HepG2 (cell line): ENCODE measurements at regions not wholly inside any gene's neighbourhood (a gene's known extent, or its start where the extent isn't known, plus 50 kb on each side); places are given as distances from the start of the nearest gene placed in this dataset.

ENCODE experiments used
- ATAC-seq: fragments of 200-7000 bp; cut with Tn5 transposase; 3 replicates; pipeline ENCODE4 v1.9.1; 2020; ENCODE audit warnings: mild to moderate bottlenecking, moderate library complexity
- BruUV-seq: library from RNA; stranded (reverse); fragments of 400-500 nt; replicated peaks from 2 replicates; lab custom pipeline; 2021; lab: Mats Ljungman, UMichigan
- CTCF ChIA-PET: fragments of 300-600 bp; formaldehyde crosslinking; extraction: SDS; loops from one replicate; lab custom pipeline; 2021; ENCODE audit warnings: low total read pairs, inconsistent platforms, low intra/inter-chr PET ratio; lab: Yijun Ruan, JAX
- POLR2A ChIA-PET: fragments of 350-600 bp; sonication (Branson Sonifier 250); formaldehyde crosslinking; loops from one replicate; lab custom pipeline; 2020; ENCODE audit warnings: antibody characterized with exemption, inconsistent platforms; lab: Yijun Ruan, JAX
- DNase-seq: peaks from one replicate; pipeline ENCODE4 v3.0.0-alpha.2; 2015; ENCODE audit warnings: low spot score
- FAIRE-seq: peaks from 3 replicates; lab custom pipeline; 2011; peaks lifted over from hg19 to GRCh38; lab: Jason Lieb, UNC
- H2AFZ ChIP-seq: one replicate; pipeline ENCODE4 v1.6.1; 2011; ENCODE audit warnings: low read length, inconsistent platforms
- H3K27ac ChIP-seq: fragments of 300-600 bp; 3 replicates; pipeline ENCODE4 v1.8.0; 2011; ENCODE audit warnings: mixed run types, mild to moderate bottlenecking, mixed read lengths, low read length, inconsistent platforms; ENCODE audit not compliant: insufficient read depth; ENCODE audit errors: extremely low read length
- H3K27me3 ChIP-seq, 2 experiments: fragments of 200-600 bp in 1 of 2; 2 replicates in 1 of 2; 3 replicates in 1 of 2; pipeline versions ENCODE4 v1.6.0 to v1.8.0; 2011; ENCODE audit warnings: low read length in 2 of 2, mild to moderate bottlenecking in 2 of 2, moderate library complexity in 2 of 2, inconsistent platforms in 1 of 2; ENCODE audit not compliant: insufficient read depth in 2 of 2, control insufficient read depth in 1 of 2
- H3K36me3 ChIP-seq, 2 experiments: fragments of 200-600 bp in 1 of 2; replicated peaks in 1 of 2; 2 replicates in 1 of 2; 3 replicates in 1 of 2; pipeline versions ENCODE4 v1.5.1 to v1.8.0; 2011; ENCODE audit warnings: low read length in 2 of 2, inconsistent platforms in 1 of 2; ENCODE audit not compliant: insufficient read depth in 2 of 2, control insufficient read depth in 1 of 2
- H3K4me1 ChIP-seq: 2 replicates; pipeline ENCODE4 v1.5.1; 2012; ENCODE audit warnings: low read length, inconsistent platforms; ENCODE audit not compliant: insufficient read depth
- H3K4me2 ChIP-seq: 2 replicates; pipeline ENCODE4 v1.6.0; 2011; ENCODE audit warnings: low read depth, low read length, inconsistent platforms
- H3K4me3 ChIP-seq, 3 experiments: fragments of 200-600 bp in 1 of 3; sonication (generic), shearing (Covaris generic) in 1 of 3; replicated peaks in 1 of 3; 2 replicates each; pipeline ENCODE4 v1.5.1; 2011 to 2016; ENCODE audit warnings: low read length in 3 of 3, inconsistent platforms in 2 of 3, low read depth in 2 of 3, mild to moderate bottlenecking in 2 of 3, control low read depth in 1 of 3, mixed read lengths in 1 of 3; ENCODE audit not compliant: insufficient read depth in 1 of 3
- H3K79me2 ChIP-seq: one replicate; pipeline ENCODE4 v1.6.1; 2011; ENCODE audit warnings: low read length, inconsistent platforms; ENCODE audit not compliant: insufficient read depth
- H3K9ac ChIP-seq: 2 replicates; pipeline ENCODE4 v1.6.0; 2011; ENCODE audit warnings: mild to moderate bottlenecking, low read depth, low read length, inconsistent platforms; ENCODE audit not compliant: insufficient read depth
- H3K9me3 ChIP-seq: 2 replicates; pipeline ENCODE4 v1.5.1; 2012; ENCODE audit warnings: mild to moderate bottlenecking, low read length
- H4K20me1 ChIP-seq: 2 replicates; pipeline ENCODE4 v1.6.0; 2011; ENCODE audit warnings: inconsistent platforms, mild to moderate bottlenecking, low read length, moderate library complexity; ENCODE audit not compliant: insufficient read depth
- E2F5 ChIP-seq: sonication (generic); formaldehyde crosslinking; conservative IDR thresholded peaks from 2 replicates; pipeline ENCODE4 v1.4.0; 2020; ENCODE audit warnings: missing genetic modification reagents
- ERF ChIP-seq: IDR thresholded peaks from 2 replicates; pipeline ENCODE4 v1.6.1; 2018; ENCODE audit warnings: missing biosample characterization, missing genetic modification reagents
- GTF3A ChIP-seq: sonication (generic); formaldehyde crosslinking; conservative IDR thresholded peaks from 2 replicates; pipeline ENCODE4 v1.4.0; 2020; ENCODE audit warnings: mild to moderate bottlenecking, missing genetic modification reagents
- HMG20B ChIP-seq: conservative IDR thresholded peaks from 2 replicates; pipeline ENCODE4 v1.6.1; 2016; ENCODE audit warnings: missing genetic modification reagents, missing compliant biosample characterization
- IRX3 ChIP-seq: sonication (generic); formaldehyde crosslinking; IDR thresholded peaks from 2 replicates; pipeline ENCODE4 v1.8.1; 2023; ENCODE audit warnings: mild to moderate bottlenecking, low read depth, missing genetic modification reagents, borderline replicate concordance
- NFIB ChIP-seq: sonication (generic); formaldehyde crosslinking; IDR thresholded peaks from 2 replicates; pipeline ENCODE4 v1.9.0; 2021; ENCODE audit warnings: missing genetic modification reagents, mild to moderate bottlenecking, borderline replicate concordance
- NPAS2 ChIP-seq: sonication (generic); formaldehyde crosslinking; IDR thresholded peaks from 2 replicates; pipeline ENCODE4 v1.8.0; 2022; ENCODE audit warnings: mild to moderate bottlenecking, missing genetic modification reagents, borderline replicate concordance
- SMAD3 ChIP-seq: sonication (generic); formaldehyde crosslinking; IDR thresholded peaks from 2 replicates; pipeline ENCODE4 v1.4.0; 2020; ENCODE audit warnings: missing genetic modification reagents
- SRF ChIP-seq: IDR thresholded peaks from 2 replicates; pipeline ENCODE4 v1.6.1; 2011; ENCODE audit warnings: mild to moderate bottlenecking, low read depth, low read length, moderate library complexity
- SSRP1 ChIP-seq: IDR thresholded peaks from 2 replicates; pipeline ENCODE4 v1.6.1; 2016; ENCODE audit warnings: control low read depth
- ZFY ChIP-seq: sonication (generic); formaldehyde crosslinking; IDR thresholded peaks from 2 replicates; pipeline ENCODE4 v1.4.0; 2020; ENCODE audit warnings: missing genetic modification reagents
- ZNF264 ChIP-seq: sonication (generic); formaldehyde crosslinking; IDR thresholded peaks from 2 replicates; pipeline ENCODE4 v1.4.0; 2020; ENCODE audit warnings: missing genetic modification reagents
- ZNF615 ChIP-seq: sonication (generic); formaldehyde crosslinking; IDR thresholded peaks from 2 replicates; pipeline ENCODE4 v1.5.0; 2020; ENCODE audit warnings: mild to moderate bottlenecking, missing genetic modification reagents, borderline replicate concordance
- WGBS: methylation state at CpG from one replicate; pipeline ENCODE4 v1.1.6; 2017; ENCODE audit warnings: low lambda C conversion rate; 5-methylcytosine and 5-hydroxymethylcytosine counted together
- in situ Hi-C: cut with HindIII; loops from 2 replicates; pipeline ENCODE4 v1.10.0; 2017; ENCODE audit warnings: low pct_unique_long_range_greater_than_20kb; ENCODE audit not compliant: extremely low pct_ligation_motif_present
- intact Hi-C: fragments of 100-400 bp; cut with micrococcal nuclease; formaldehyde crosslinking; loops from one replicate; pipeline ENCODE4 v1.10.0; 2022; ENCODE audit not compliant: unreplicated experiment
- TF ChIP-seq, protein P1 (sequence below): sonication (generic); formaldehyde crosslinking; IDR thresholded peaks from 2 replicates; pipeline ENCODE4 v1.4.0; 2020; ENCODE audit warnings: missing genetic modification reagents, borderline replicate concordance
- TF ChIP-seq, protein P2 (sequence below): sonication (generic); formaldehyde crosslinking; IDR thresholded peaks from 2 replicates; pipeline ENCODE4 v1.8.1; 2023; ENCODE audit warnings: mild to moderate bottlenecking, missing genetic modification reagents, borderline replicate concordance

GRCh38 chr4:123974386-123975149 is 578.0 kb downstream of the SPRY1 start:
- no peak overlapping the region for H3K9ac ChIP-seq
- ATAC-seq = no peak
- no peak overlapping the region for H2AFZ ChIP-seq
- TF ChIP-seq NPAS2 (CRISPR knock-in tag) (no peak), SRF (no peak), ZNF615 (CRISPR knock-in tag) (no peak), GTF3A (CRISPR knock-in tag) (no peak), ZNF264 (CRISPR knock-in tag) (no peak), SMAD3 (CRISPR knock-in tag) (no peak), E2F5 (CRISPR knock-in tag) (no peak), SSRP1 (CRISPR knock-in tag) (no peak), ERF (CRISPR knock-in tag) (no peak), ZFY (CRISPR knock-in tag) (no peak), NFIB (CRISPR knock-in tag) (no peak), IRX3 (CRISPR knock-in tag) (no peak), HMG20B (CRISPR knock-in tag) (no peak)
- TF ChIP-seq, protein P1, sequence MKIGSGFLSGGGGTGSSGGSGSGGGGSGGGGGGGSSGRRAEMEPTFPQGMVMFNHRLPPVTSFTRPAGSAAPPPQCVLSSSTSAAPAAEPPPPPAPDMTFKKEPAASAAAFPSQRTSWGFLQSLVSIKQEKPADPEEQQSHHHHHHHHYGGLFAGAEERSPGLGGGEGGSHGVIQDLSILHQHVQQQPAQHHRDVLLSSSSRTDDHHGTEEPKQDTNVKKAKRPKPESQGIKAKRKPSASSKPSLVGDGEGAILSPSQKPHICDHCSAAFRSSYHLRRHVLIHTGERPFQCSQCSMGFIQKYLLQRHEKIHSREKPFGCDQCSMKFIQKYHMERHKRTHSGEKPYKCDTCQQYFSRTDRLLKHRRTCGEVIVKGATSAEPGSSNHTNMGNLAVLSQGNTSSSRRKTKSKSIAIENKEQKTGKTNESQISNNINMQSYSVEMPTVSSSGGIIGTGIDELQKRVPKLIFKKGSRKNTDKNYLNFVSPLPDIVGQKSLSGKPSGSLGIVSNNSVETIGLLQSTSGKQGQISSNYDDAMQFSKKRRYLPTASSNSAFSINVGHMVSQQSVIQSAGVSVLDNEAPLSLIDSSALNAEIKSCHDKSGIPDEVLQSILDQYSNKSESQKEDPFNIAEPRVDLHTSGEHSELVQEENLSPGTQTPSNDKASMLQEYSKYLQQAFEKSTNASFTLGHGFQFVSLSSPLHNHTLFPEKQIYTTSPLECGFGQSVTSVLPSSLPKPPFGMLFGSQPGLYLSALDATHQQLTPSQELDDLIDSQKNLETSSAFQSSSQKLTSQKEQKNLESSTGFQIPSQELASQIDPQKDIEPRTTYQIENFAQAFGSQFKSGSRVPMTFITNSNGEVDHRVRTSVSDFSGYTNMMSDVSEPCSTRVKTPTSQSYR = no peak
- TF ChIP-seq, protein P2, sequence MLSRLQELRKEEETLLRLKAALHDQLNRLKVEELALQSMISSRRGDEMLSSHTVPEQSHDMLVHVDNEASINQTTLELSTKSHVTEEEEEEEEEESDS (CRISPR knock-in tag) = no peak
- BruUV-seq = no TSS peak
- DNase-seq = no peak
- intact Hi-C loops = no loop called here
- no peaks in the 10 kb centered on the region for H3K27me3 ChIP-seq
- H3K36me3 ChIP-seq = no peaks in the 10 kb centered on the region
- in situ Hi-C loops = no loop called here
- no peak overlapping the region for H3K4me3 ChIP-seq
- ChIA-PET CTCF (no interaction called here), POLR2A (no interaction called here)
- WGBS = 46% methylated on average over 2 of the region's 2 CpGs
- no peak overlapping the region for H3K4me2 ChIP-seq
- H3K27ac ChIP-seq = no peak overlapping the region
- no peaks in the 10 kb centered on the region for H3K9me3 ChIP-seq
- FAIRE-seq = no peak
- H3K79me2 ChIP-seq = no peaks in the 10 kb centered on the region
- no peaks in the 10 kb centered on the region for H4K20me1 ChIP-seq
- peaks cover 19% of the 10 kb centered on the region for H3K4me1 ChIP-seq
